Psoas muscle (tissue), 7 donors: ENCODE measurements at regions not wholly inside any gene's neighbourhood (a gene's known extent, or its start where the extent isn't known, plus 50 kb on each side); places are given as distances from the start of the nearest gene placed in this dataset.

ENCODE experiments used
- ATAC-seq, 4 donors: fragments of 200-7000 bp; cut with Tn5 transposase; one replicate each; pipeline ENCODE4 v1.9.1; 2020; ENCODE audit warnings: moderate library complexity in 3 of 4, mild to moderate bottlenecking in 2 of 4
- DNase-seq, 2 donors: peaks; one replicate each; pipeline ENCODE4 v3.0.0-alpha.2; 2020
- H3K27ac ChIP-seq: fragments of 200-600 bp; one replicate; pipeline ENCODE4 v1.8.0; 2022
- H3K27me3 ChIP-seq, 3 donors: fragments of 200-600 bp in 1 of 3; one replicate each; pipeline versions ENCODE4 v1.6.1 to v1.8.0; 2013 to 2022; ENCODE audit warnings: low read length in 2 of 3, mild to moderate bottlenecking in 2 of 3, moderate library complexity in 1 of 3; ENCODE audit not compliant: insufficient read depth in 3 of 3
- H3K36me3 ChIP-seq, 2 donors: fragments of 200-600 bp in 1 of 2; one replicate each; pipeline versions ENCODE4 v1.6.1 to v1.8.0; 2013 to 2022; ENCODE audit warnings: low read depth in 1 of 2, mild to moderate bottlenecking in 1 of 2, moderate library complexity in 1 of 2; ENCODE audit not compliant: insufficient read depth in 1 of 2
- H3K4me1 ChIP-seq: fragments of 200-600 bp; one replicate; pipeline ENCODE4 v1.8.0; 2022
- H3K4me3 ChIP-seq: fragments of 200-600 bp; one replicate; pipeline ENCODE4 v1.8.0; 2022; ENCODE audit warnings: mild to moderate bottlenecking
- H3K9me3 ChIP-seq: fragments of 200-600 bp; one replicate; pipeline ENCODE4 v1.8.0; 2022
- CTCF ChIP-seq: fragments of 200-600 bp; IDR thresholded peaks from one replicate; pipeline ENCODE4 v1.8.0; 2022; ENCODE audit warnings: antibody characterized with exemption
- WGBS, 3 donors: extraction: QIAGEN DNeasy Blood & Tissue Kit; methylation state at CpG; one replicate each; pipeline versions ENCODE4 v1.1.6 to v1.1.7; 2013; 5-methylcytosine and 5-hydroxymethylcytosine counted together
- intact Hi-C, 2 donors: fragments of 100-400 bp; cut with DNase I; formaldehyde crosslinking; loops; one replicate each; pipeline versions ENCODE4 v1.11.0 to v1.14.2; 2022
- donor health status: healthy with polysubstance abuse.
- donor health status: DM: no; HTN: no; CAD: no; lungs with moderate emphysema.
- donor health status: Bipolar disorder and iron deficiency.
- donor health status: healthy.
- donor health status: DM: yes; HTN: yes; CAD: no.
- donor health status: DM: no; HTN: no; CAD: no.
- donor health status: DM: yes; HTN: yes; CAD: no.

GRCh38 chr13:111535523-111535811 lies 215.0 kb downstream of the TEX29 start:
- peaks cover 4 to 84% (median 9%) of the 10 kb centered on the region in 3 donors for H3K27me3 ChIP-seq

GRCh38 chr13:111536075-111536642 lies 215.7 kb downstream of the TEX29 start:
- no peak overlapping the region for H3K27ac ChIP-seq
- intact Hi-C loops = no loop called here
- no peak for TF ChIP-seq CTCF
- no peak for ATAC-seq
- 34 to 36% (median 36%) methylated on average over 11 of the region's 11 CpGs for WGBS, 3 donors
- H3K4me1 ChIP-seq = no peaks in the 10 kb centered on the region
- H3K36me3 ChIP-seq = no peaks in the 10 kb centered on the region
- DNase-seq = no peak
- no peak overlapping the region for H3K4me3 ChIP-seq
- no peaks in the 10 kb centered on the region for H3K9me3 ChIP-seq
- H3K27me3 ChIP-seq = peaks cover 5 to 78% (median 9%) of the 10 kb centered on the region in 3 donors

More at GRCh38 chr13:111535523-111535811, 215.0 kb downstream of the TEX29 start:
- Histone ChIP-seq H3K9me3 (no peaks in the 10 kb centered on the region), H3K36me3 (no peaks in the 10 kb centered on the region), H3K27ac (no peak overlapping the region), H3K4me3 (no peak overlapping the region), H3K4me1 (no peaks in the 10 kb centered on the region)
- intact Hi-C loops = no loop called here
- 36 to 48% (median 39%) methylated on average over 5 of the region's 5 CpGs for WGBS, 3 donors
- DNase-seq = no peak
- ATAC-seq = no peak
- TF ChIP-seq CTCF = no peak

GRCh38 chr13:111537115-111537728 lies 216.8 kb downstream of the TEX29 start:
- Histone ChIP-seq H3K4me1 (no peaks in the 10 kb centered on the region), H3K27me3 (peaks cover 5 to 75% (median 9%) of the 10 kb centered on the region in 3 donors), H3K36me3 (no peaks in the 10 kb centered on the region), H3K27ac (no peak overlapping the region), H3K9me3 (no peaks in the 10 kb centered on the region), H3K4me3 (no peak overlapping the region)
- 85 to 86% (median 86%) methylated on average over 15 of the region's 15 CpGs for WGBS, 3 donors
- no peak for DNase-seq
- TF ChIP-seq CTCF = no peak
- ATAC-seq = no peak
- intact Hi-C loops = no loop called here

- H3K4me3 ChIP-seq = no peak overlapping the region
- no peak for TF ChIP-seq CTCF
- H3K36me3 ChIP-seq = no peaks in the 10 kb centered on the region
- H3K9me3 ChIP-seq = no peaks in the 10 kb centered on the region
- ATAC-seq = no peak
- peaks cover 5 to 71% (median 9%) of the 10 kb centered on the region in 3 donors for H3K27me3 ChIP-seq
- H3K27ac ChIP-seq = no peak overlapping the region
- intact Hi-C loops = no loop called here
- H3K4me1 ChIP-seq = no peaks in the 10 kb centered on the region
- WGBS, 3 donors = 64 to 67% (median 65%) methylated on average over 15 of the region's 15 CpGs
- no peak for DNase-seq
These were observed 217.5 kb downstream of the TEX29 start for GRCh38 chr13:111537843-111538499.
